T-cell (primary cell): ENCODE measurements at regions not wholly inside any gene's neighbourhood (a gene's known extent, or its start where the extent isn't known, plus 50 kb on each side); places are given as distances from the start of the nearest gene placed in this dataset.
"Not testable (repeated sequence)": the region's sequence is repeated elsewhere in the genome, so short reads cannot be mapped to it uniquely, and the experiment has no call there.

Source experiments
- ATAC-seq, 4 experiments: fragments of 200-7000 bp in 3 of 4; fragments of 150-1000 bp in 1 of 4; cut with Tn5 transposase; replicated peaks in 1 of 4; 1 replicate in 3 of 4; 2 replicates in 1 of 4; pipeline ENCODE4 v1.10.0; 2021; ENCODE audit warnings: moderate library complexity in 3 of 4, mild to moderate bottlenecking in 2 of 4, moderate number of reproducible peaks in 1 of 4
- CTCF ChIA-PET, 2 donors: fragments of 300-600 bp; sonication (Branson Sonifier 250); formaldehyde crosslinking; loops; one replicate each; lab custom pipeline; 2022; ENCODE audit warnings: antibody characterized with exemption in 2 of 2; lab: Charles Lee
- POLR2A ChIA-PET, 2 donors: fragments of 300-600 bp; sonication (Branson Sonifier 250); formaldehyde crosslinking; loops; one replicate each; lab custom pipeline; 2022; ENCODE audit warnings: antibody characterized with exemption in 2 of 2; lab: Charles Lee
- DNase-seq, 35 experiments: peaks; one replicate each; pipeline versions ENCODE4 v3.0.0 to v3.0.0-alpha.2; 2013 to 2023
- H3K27ac ChIP-seq: one replicate; pipeline ENCODE4 v1.5.1; 2013; ENCODE audit warnings: low read length
- H3K27me3 ChIP-seq, 2 experiments: replicated peaks in 1 of 2; 1 replicate in 1 of 2; 2 replicates in 1 of 2; pipeline versions ENCODE4 v1.6.1 to v1.7.0; 2013; ENCODE audit warnings: low read length in 1 of 2, mixed read lengths in 1 of 2; ENCODE audit not compliant: control insufficient read depth in 2 of 2, insufficient read depth in 2 of 2; ENCODE audit errors: extremely low read depth in 1 of 2
- H3K36me3 ChIP-seq, 2 donors: 1 replicate in 1 of 2; 2 replicates in 1 of 2; pipeline versions ENCODE4 v1.6.1 to v1.7.0; 2013; ENCODE audit warnings: low read length in 1 of 2; ENCODE audit not compliant: control insufficient read depth in 2 of 2, insufficient read depth in 1 of 2; ENCODE audit errors: extremely low read depth in 1 of 2
- H3K4me1 ChIP-seq, 2 experiments: 1 replicate in 1 of 2; 2 replicates in 1 of 2; pipeline versions ENCODE4 v1.6.1 to v1.7.0; 2013; ENCODE audit warnings: low read length in 2 of 2, mixed read lengths in 1 of 2; ENCODE audit not compliant: insufficient read depth in 2 of 2, control insufficient read depth in 1 of 2; ENCODE audit errors: extremely low read depth in 1 of 2
- H3K4me3 ChIP-seq, 2 donors: 1 replicate in 1 of 2; 2 replicates in 1 of 2; pipeline versions ENCODE4 v1.5.1 to v1.7.0; 2013; ENCODE audit warnings: mild to moderate bottlenecking in 2 of 2, low read length in 1 of 2, moderate library complexity in 1 of 2; ENCODE audit not compliant: control insufficient read depth in 1 of 2; ENCODE audit errors: extremely low read depth in 1 of 2
- H3K9me3 ChIP-seq: 2 replicates; pipeline ENCODE4 v1.7.0; 2013
- H3K27ac Mint-ChIP-seq, 2 donors: one replicate each; pipeline ENCODE4 v1.8.0; 2020 to 2021; ENCODE audit warnings: mild to moderate bottlenecking in 2 of 2, mixed read lengths in 2 of 2
- H3K27me3 Mint-ChIP-seq, 2 donors: one replicate each; pipeline ENCODE4 v1.8.0; 2021 to 2022; ENCODE audit warnings: mixed read lengths in 2 of 2
- H3K36me3 Mint-ChIP-seq: one replicate; pipeline ENCODE4 v1.8.0; 2021; ENCODE audit warnings: mixed read lengths
- H3K4me1 Mint-ChIP-seq, 3 donors: one replicate each; pipeline ENCODE4 v1.8.0; 2020 to 2022; ENCODE audit warnings: mixed read lengths in 3 of 3, mild to moderate bottlenecking in 1 of 3
- H3K4me3 Mint-ChIP-seq, 3 donors: one replicate each; pipeline ENCODE4 v1.8.0; 2020 to 2022; ENCODE audit warnings: mild to moderate bottlenecking in 3 of 3, mixed read lengths in 3 of 3, moderate library complexity in 3 of 3
- H3K9me3 Mint-ChIP-seq, 3 donors: one replicate each; pipeline ENCODE4 v1.8.0; 2020 to 2022; ENCODE audit warnings: mixed read lengths in 3 of 3
- WGBS: methylation state at CpG from one replicate; pipeline ENCODE4 v1.1.5; 2013; ENCODE audit warnings: missing lambda C conversion rate; ENCODE audit not compliant: insufficient coverage; 5-methylcytosine and 5-hydroxymethylcytosine counted together

GRCh38 chr21:15308333-15308732, 243.5 kb upstream of the NRIP1 start:
- DNase-seq (no peak), ATAC-seq (no peak)
- Mint-ChIP-seq H3K4me1 (no peaks in the 10 kb centered on the region), H3K27ac (no peak overlapping the region), H3K36me3 (no peaks in the 10 kb centered on the region), H3K4me3 (no peak overlapping the region), H3K9me3 (no peaks in the 10 kb centered on the region), H3K27me3 (no peaks in the 10 kb centered on the region)
- Histone ChIP-seq H3K27ac (no peak overlapping the region), H3K36me3 (no peaks in the 10 kb centered on the region), H3K27me3 (no peaks in the 10 kb centered on the region), H3K9me3 (no peaks in the 10 kb centered on the region), H3K4me1 (no peaks in the 10 kb centered on the region), H3K4me3 (no peak overlapping the region)
- ChIA-PET POLR2A (no interaction called here), CTCF (no interaction called here)
- WGBS: 93% methylated on average over 3 of the region's 3 CpGs

GRCh38 chr21:15309022-15309590, 244.3 kb upstream of the NRIP1 start:
- Mint-ChIP-seq H3K4me1 (no peaks in the 10 kb centered on the region), H3K9me3 (no peaks in the 10 kb centered on the region), H3K27me3 (no peaks in the 10 kb centered on the region), H3K36me3 (no peaks in the 10 kb centered on the region), H3K27ac (no peak overlapping the region), H3K4me3 (no peak overlapping the region)
- no peak overlapping the region for H3K27ac ChIP-seq
- no peaks in the 10 kb centered on the region for H3K27me3 ChIP-seq
- ChIA-PET POLR2A (no interaction called here), CTCF (no interaction called here)
- H3K4me3 ChIP-seq: no peak overlapping the region
- no peaks in the 10 kb centered on the region for H3K4me1 ChIP-seq
- DNase-seq (no peak), ATAC-seq (no peak)
- H3K36me3 ChIP-seq: no peaks in the 10 kb centered on the region
- no CpG with 5 or more reads among the region's 4 CpGs for WGBS
- H3K9me3 ChIP-seq: no peaks in the 10 kb centered on the region

- no peak overlapping the region for H3K27ac ChIP-seq
- DNase-seq: no peak
- Mint-ChIP-seq H3K36me3 (no peaks in the 10 kb centered on the region), H3K27ac (no peak overlapping the region), H3K9me3 (no peaks in the 10 kb centered on the region), H3K27me3 (no peaks in the 10 kb centered on the region), H3K4me1 (no peaks in the 10 kb centered on the region), H3K4me3 (no peak overlapping the region)
- ChIA-PET CTCF (no interaction called here), POLR2A (no interaction called here)
- no peaks in the 10 kb centered on the region for H3K4me1 ChIP-seq
- no peak overlapping the region for H3K4me3 ChIP-seq
- H3K27me3 ChIP-seq: no peaks in the 10 kb centered on the region
- H3K36me3 ChIP-seq: no peaks in the 10 kb centered on the region
- no peaks in the 10 kb centered on the region for H3K9me3 ChIP-seq
- no CpG with 5 or more reads among the region's 3 CpGs for WGBS
- no peak for ATAC-seq
Measured at GRCh38 chr21:15309721-15310120, 244.9 kb upstream of the NRIP1 start.

GRCh38 chr21:15311510-15311909, 246.7 kb upstream of the NRIP1 start:
- Mint-ChIP-seq H3K9me3 (no peaks in the 10 kb centered on the region), H3K36me3 (no peaks in the 10 kb centered on the region), H3K27me3 (no peaks in the 10 kb centered on the region), H3K27ac (no peak overlapping the region), H3K4me1 (no peaks in the 10 kb centered on the region), H3K4me3 (no peak overlapping the region)
- POLR2A ChIA-PET: no interaction called here
- Histone ChIP-seq H3K4me3 (no peak overlapping the region), H3K9me3 (no peaks in the 10 kb centered on the region), H3K36me3 (no peaks in the 10 kb centered on the region), H3K27ac (no peak overlapping the region), H3K27me3 (no peaks in the 10 kb centered on the region), H3K4me1 (no peaks in the 10 kb centered on the region)
- DNase-seq (no peak), ATAC-seq (no peak)
- CTCF ChIA-PET: interaction anchor here in 1 of 2 donors (0.7 kb wide), 1 partner anchor 276 kb away, joined by 4 read pairs; no protein-coding TSS in a partner anchor

- H3K9me3 Mint-ChIP-seq, H3K4me3 Mint-ChIP-seq, H3K36me3 Mint-ChIP-seq, POLR2A ChIA-PET, H3K27me3 Mint-ChIP-seq, H3K4me3 ChIP-seq, H3K9me3 ChIP-seq, H3K27me3 ChIP-seq, H3K4me1 ChIP-seq, ATAC-seq, CTCF ChIA-PET, H3K27ac Mint-ChIP-seq, H3K27ac ChIP-seq, H3K36me3 ChIP-seq, H3K4me1 Mint-ChIP-seq, DNase-seq: not testable (repeated sequence)
- WGBS: no CpG with 5 or more reads among the region's 4 CpGs
Measured at GRCh38 chr21:15317034-15317433, 252.2 kb upstream of the NRIP1 start.

GRCh38 chr21:15319727-15320126, 254.9 kb upstream of the NRIP1 start:
- H3K4me1 Mint-ChIP-seq: no peaks in the 10 kb centered on the region
- H3K27me3 Mint-ChIP-seq: peaks cover 0 to 13% of the 10 kb centered on the region in 2 donors
- ChIA-PET CTCF (no interaction called here), POLR2A (interaction anchor here in 1 of 2 donors (0.6 kb wide), 1 partner anchor 18 kb away, joined by 4 read pairs; no protein-coding TSS in a partner anchor)
- Histone ChIP-seq H3K27me3 (no peaks in the 10 kb centered on the region), H3K27ac (no peak overlapping the region), H3K4me3 (no peak overlapping the region), H3K9me3 (no peaks in the 10 kb centered on the region), H3K4me1 (no peaks in the 10 kb centered on the region), H3K36me3 (no peaks in the 10 kb centered on the region)
- ATAC-seq: no peak
- peaks cover 3 to 9% (median 4%) of the 10 kb centered on the region in 3 donors for H3K9me3 Mint-ChIP-seq
- no peaks in the 10 kb centered on the region for H3K36me3 Mint-ChIP-seq
- WGBS: no CpG with 5 or more reads among the region's 7 CpGs
- no peak overlapping the region for H3K27ac Mint-ChIP-seq
- H3K4me3 Mint-ChIP-seq: no peak overlapping the region
- no peak for DNase-seq

- H3K27me3 Mint-ChIP-seq: peaks cover 0 to 13% of the 10 kb centered on the region in 2 donors
- Histone ChIP-seq H3K4me3 (no peak overlapping the region), H3K27ac (no peak overlapping the region), H3K36me3 (no peaks in the 10 kb centered on the region), H3K4me1 (no peaks in the 10 kb centered on the region), H3K9me3 (no peaks in the 10 kb centered on the region), H3K27me3 (no peaks in the 10 kb centered on the region)
- CTCF ChIA-PET: interaction anchor here in 1 of 2 donors (0.6 kb wide), 1 partner anchor 114 kb away, joined by 3 read pairs; no protein-coding TSS in a partner anchor
- DNase-seq: no peak
- no peak overlapping the region for H3K4me3 Mint-ChIP-seq
- H3K27ac Mint-ChIP-seq: no peak overlapping the region
- H3K9me3 Mint-ChIP-seq: peaks cover 0 to 4% (median 0%) of the 10 kb centered on the region in 3 donors
- no peaks in the 10 kb centered on the region for H3K36me3 Mint-ChIP-seq
- H3K4me1 Mint-ChIP-seq: no peaks in the 10 kb centered on the region
- no CpG with 5 or more reads among the region's 2 CpGs for WGBS
- no peak for ATAC-seq
- POLR2A ChIA-PET: interaction anchor here in 1 of 2 donors (0.6 kb wide), 1 partner anchor 108 kb away, joined by 4 read pairs; no protein-coding TSS in a partner anchor
Measured at GRCh38 chr21:15324542-15324941, 259.7 kb upstream of the NRIP1 start.
